Hepatocyte (in vitro differentiated cells): ENCODE measurements at regions not wholly inside any gene's neighbourhood (a gene's known extent, or its start where the extent isn't known, plus 50 kb on each side); places are given as distances from the start of the nearest gene placed in this dataset.

ENCODE experiments used
- DNase-seq: peaks from one replicate; pipeline ENCODE4 v3.0.0-alpha.2; 2016; ENCODE audit warnings: low spot score
- H2AFZ ChIP-seq: fragments of 200-600 bp; sonication (generic); 2 replicates; pipeline ENCODE4 v1.6.0; 2016; ENCODE audit warnings: antibody characterized with exemption, mild to moderate bottlenecking
- H3K27ac ChIP-seq: fragments of 200-600 bp; sonication (generic); 2 replicates; pipeline ENCODE4 v1.5.1; 2016; ENCODE audit warnings: mild to moderate bottlenecking
- H3K27me3 ChIP-seq: fragments of 200-600 bp; sonication (generic); 2 replicates; pipeline ENCODE4 v1.6.1; 2016
- H3K36me3 ChIP-seq: fragments of 200-600 bp; sonication (generic); replicated peaks from 2 replicates; pipeline ENCODE4 v1.5.1; 2016; ENCODE audit warnings: low read depth; ENCODE audit not compliant: insufficient read depth
- H3K4me1 ChIP-seq: fragments of 200-600 bp; sonication (generic); 2 replicates; pipeline ENCODE4 v1.5.1; 2016; ENCODE audit warnings: mild to moderate bottlenecking, moderate library complexity; ENCODE audit not compliant: insufficient read depth
- H3K4me2 ChIP-seq: fragments of 200-600 bp; sonication (generic); 2 replicates; pipeline ENCODE4 v1.6.0; 2016
- H3K4me3 ChIP-seq: fragments of 200-600 bp; sonication (generic); 2 replicates; pipeline ENCODE4 v1.5.1; 2016; ENCODE audit warnings: mild to moderate bottlenecking
- H3K79me2 ChIP-seq: fragments of 200-600 bp; sonication (generic); 2 replicates; pipeline ENCODE4 v1.6.0; 2017; ENCODE audit warnings: mild to moderate bottlenecking
- H3K9me2 ChIP-seq: fragments of 200-600 bp; sonication (generic); replicated peaks from 2 replicates; pipeline ENCODE4 v1.6.0; 2017; ENCODE audit warnings: mild to moderate bottlenecking; ENCODE audit not compliant: insufficient read depth
- H3K9me3 ChIP-seq: fragments of 200-600 bp; sonication (generic); 2 replicates; pipeline ENCODE4 v1.5.1; 2016; ENCODE audit warnings: low read depth, mild to moderate bottlenecking
- H4K20me1 ChIP-seq: fragments of 200-600 bp; sonication (generic); 2 replicates; pipeline ENCODE4 v1.6.0; 2016; ENCODE audit warnings: mild to moderate bottlenecking; ENCODE audit not compliant: insufficient read depth, poor library complexity, severe bottlenecking
- EZH2 ChIP-seq: fragments of 200-600 bp; sonication (generic); IDR thresholded peaks from 2 replicates; pipeline ENCODE4 v1.6.1; 2016; ENCODE audit warnings: antibody characterized with exemption, mild to moderate bottlenecking, borderline replicate concordance
- EZH2phosphoT487 ChIP-seq: fragments of 200-600 bp; sonication (generic); IDR thresholded peaks from one replicate; pipeline ENCODE4 v1.6.1; 2018; ENCODE audit warnings: antibody characterized with exemption, mild to moderate bottlenecking, low read depth, moderate library complexity; ENCODE audit not compliant: unreplicated experiment, severe bottlenecking
- WGBS: methylation state at CpG from one replicate; pipeline ENCODE4 v1.1.6; 2016; ENCODE audit warnings: low lambda C conversion rate; ENCODE audit errors: missing lambda C conversion rate; 5-methylcytosine and 5-hydroxymethylcytosine counted together
- TF ChIP-seq, protein P1 (sequence below): fragments of 200-600 bp; sonication (generic); IDR thresholded peaks from 2 replicates; pipeline ENCODE4 v1.5.1; 2016; ENCODE audit warnings: antibody characterized with exemption, mild to moderate bottlenecking; ENCODE audit not compliant: poor library complexity

DNA sequence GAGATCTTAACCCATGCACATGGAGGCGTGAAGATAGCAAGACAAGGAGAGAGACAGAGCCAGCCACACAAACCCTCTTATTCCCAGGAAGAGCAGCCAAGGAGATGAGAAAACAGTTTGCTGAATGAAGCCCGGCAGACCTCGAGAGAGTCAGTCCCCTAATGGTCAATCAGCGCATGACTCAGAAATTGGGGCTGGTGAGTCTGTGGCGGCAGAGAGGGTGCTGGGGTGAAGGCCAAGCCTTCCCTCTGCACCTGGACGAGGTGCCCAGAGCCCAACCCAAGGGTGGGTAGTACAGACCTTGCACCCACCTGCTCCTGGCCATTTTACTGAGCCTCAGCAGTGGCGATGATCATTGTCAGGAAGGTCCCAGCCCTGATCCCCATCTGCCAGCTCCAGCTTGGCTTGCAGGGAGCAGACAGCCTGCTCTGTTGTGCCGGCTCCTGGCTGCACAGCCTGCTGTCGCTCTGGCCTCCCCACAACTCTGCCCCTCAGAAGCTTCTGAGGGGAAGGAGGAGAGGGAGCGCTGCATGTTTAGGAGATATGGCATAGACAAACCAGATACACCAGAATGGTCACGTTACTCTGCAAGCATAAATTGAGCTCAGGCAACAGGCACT, 256.6 kb downstream of the RPS24 start:
- TF ChIP-seq EZH2phosphoT487: no peak
- TF ChIP-seq, protein P1, sequence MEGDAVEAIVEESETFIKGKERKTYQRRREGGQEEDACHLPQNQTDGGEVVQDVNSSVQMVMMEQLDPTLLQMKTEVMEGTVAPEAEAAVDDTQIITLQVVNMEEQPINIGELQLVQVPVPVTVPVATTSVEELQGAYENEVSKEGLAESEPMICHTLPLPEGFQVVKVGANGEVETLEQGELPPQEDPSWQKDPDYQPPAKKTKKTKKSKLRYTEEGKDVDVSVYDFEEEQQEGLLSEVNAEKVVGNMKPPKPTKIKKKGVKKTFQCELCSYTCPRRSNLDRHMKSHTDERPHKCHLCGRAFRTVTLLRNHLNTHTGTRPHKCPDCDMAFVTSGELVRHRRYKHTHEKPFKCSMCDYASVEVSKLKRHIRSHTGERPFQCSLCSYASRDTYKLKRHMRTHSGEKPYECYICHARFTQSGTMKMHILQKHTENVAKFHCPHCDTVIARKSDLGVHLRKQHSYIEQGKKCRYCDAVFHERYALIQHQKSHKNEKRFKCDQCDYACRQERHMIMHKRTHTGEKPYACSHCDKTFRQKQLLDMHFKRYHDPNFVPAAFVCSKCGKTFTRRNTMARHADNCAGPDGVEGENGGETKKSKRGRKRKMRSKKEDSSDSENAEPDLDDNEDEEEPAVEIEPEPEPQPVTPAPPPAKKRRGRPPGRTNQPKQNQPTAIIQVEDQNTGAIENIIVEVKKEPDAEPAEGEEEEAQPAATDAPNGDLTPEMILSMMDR: no peak
- Histone ChIP-seq H4K20me1 (no peaks in the 10 kb centered on the region), H3K9me3 (no peaks in the 10 kb centered on the region), H3K27ac (no peak overlapping the region), H3K79me2 (no peaks in the 10 kb centered on the region), H3K4me3 (no peak overlapping the region), H2AFZ (no peak overlapping the region), H3K9me2 (no peaks in the 10 kb centered on the region), H3K4me2 (no peak overlapping the region), H3K4me1 (peaks cover 8% of the 10 kb centered on the region), H3K27me3 (no peaks in the 10 kb centered on the region), H3K36me3 (no peaks in the 10 kb centered on the region)
- DNase-seq: no peak
- 74% methylated on average over 11 of the region's 11 CpGs for WGBS

DNA sequence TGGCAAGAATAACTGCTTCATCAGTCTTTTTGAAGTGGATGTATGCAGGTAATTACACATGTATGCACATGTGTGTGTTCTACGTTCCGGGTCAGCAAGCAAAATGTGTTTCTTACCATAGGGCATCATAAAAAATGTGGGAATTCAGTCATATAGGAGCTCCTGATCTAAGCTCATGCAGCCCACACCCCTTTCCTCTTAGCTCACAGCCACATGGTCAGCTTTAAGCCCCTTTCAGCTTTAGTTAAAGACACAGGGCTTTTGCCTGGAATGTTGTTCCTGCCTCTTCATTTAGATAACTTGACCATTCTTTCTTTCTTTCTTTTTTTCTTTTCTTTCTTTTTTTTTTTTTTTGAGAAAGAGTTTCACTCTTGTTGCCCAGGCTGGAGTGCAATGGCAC, 258.1 kb downstream of the RPS24 start:
- no peaks in the 10 kb centered on the region for H3K27me3 ChIP-seq
- no peak overlapping the region for H3K27ac ChIP-seq
- no peak overlapping the region for H3K4me2 ChIP-seq

DNA sequence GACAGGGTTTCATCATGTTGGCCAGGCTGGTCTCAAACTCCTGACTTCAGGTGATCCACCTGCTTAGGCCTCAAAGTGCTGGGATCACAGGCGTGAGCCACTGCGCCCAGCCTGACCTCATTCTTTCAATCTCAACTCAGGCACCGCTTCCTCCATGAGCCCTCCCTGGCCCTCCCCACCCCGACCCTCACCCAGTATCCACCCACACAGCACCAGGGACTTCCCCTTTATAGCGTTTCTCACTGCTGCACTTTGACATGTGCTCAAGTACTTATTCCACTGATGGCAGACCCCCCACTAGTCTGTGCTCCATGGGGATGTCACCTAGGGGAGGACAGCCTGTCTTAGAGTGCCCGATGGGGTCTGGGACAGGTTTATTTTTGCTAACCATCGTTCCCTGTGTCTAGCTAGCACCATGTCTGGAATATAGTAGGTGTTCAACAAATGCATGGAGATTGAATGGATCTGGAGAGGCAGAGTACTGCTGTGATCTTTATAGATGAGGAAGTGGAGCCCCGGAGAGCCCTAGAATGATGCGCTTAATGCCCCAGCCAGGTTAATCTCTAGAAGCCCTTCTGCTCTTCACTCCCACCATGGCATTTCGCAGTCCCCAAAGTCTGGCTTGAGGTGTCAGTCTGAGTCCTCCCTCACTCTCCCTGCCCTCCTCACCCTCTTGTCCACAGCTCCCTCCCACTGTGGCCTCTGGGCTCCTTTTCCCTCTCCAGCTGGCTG, 258.8 kb downstream of the RPS24 start:
- 80% methylated on average over 10 of the region's 10 CpGs for WGBS
- H4K20me1 ChIP-seq: no peaks in the 10 kb centered on the region
- no peaks in the 10 kb centered on the region for H3K79me2 ChIP-seq
- H3K27me3 ChIP-seq: no peaks in the 10 kb centered on the region
- no peaks in the 10 kb centered on the region for H3K9me2 ChIP-seq
- no peaks in the 10 kb centered on the region for H3K9me3 ChIP-seq
- H3K4me2 ChIP-seq: no peak overlapping the region
- no peaks in the 10 kb centered on the region for H3K36me3 ChIP-seq
- no peak overlapping the region for H3K4me3 ChIP-seq
- no peak overlapping the region for H3K27ac ChIP-seq
- H2AFZ ChIP-seq: no peak overlapping the region
- no peak for DNase-seq
- no peak for TF ChIP-seq EZH2phosphoT487
- TF ChIP-seq, protein P1: no peak
- no peak for TF ChIP-seq EZH2
- H3K4me1 ChIP-seq: peaks cover 8% of the 10 kb centered on the region

More for the DNA sequence above, 258.1 kb downstream of the RPS24 start:
- peaks cover 8% of the 10 kb centered on the region for H3K4me1 ChIP-seq
- H4K20me1 ChIP-seq: no peaks in the 10 kb centered on the region
- H3K9me3 ChIP-seq: no peaks in the 10 kb centered on the region
- no peak for DNase-seq
- TF ChIP-seq EZH2phosphoT487: no peak
- WGBS: 56% methylated on average over 2 of the region's 2 CpGs
- H3K9me2 ChIP-seq: no peaks in the 10 kb centered on the region
- H3K36me3 ChIP-seq: no peaks in the 10 kb centered on the region
- H3K79me2 ChIP-seq: no peaks in the 10 kb centered on the region
- H2AFZ ChIP-seq: no peak overlapping the region
- no peak overlapping the region for H3K4me3 ChIP-seq
